GM18868 (cell line): ENCODE measurements at regions not wholly inside any gene's neighbourhood (a gene's known extent, or its start where the extent isn't known, plus 50 kb on each side); places are given as distances from the start of the nearest gene placed in this dataset.

Experiments
- ATAC-seq: cut with Tn5 transposase; IDR thresholded peaks from one replicate; pipeline ENCODE4 v1.9.1; 2021; ENCODE audit warnings: mild to moderate bottlenecking, moderate library complexity; ENCODE audit not compliant: unreplicated experiment

DNA sequence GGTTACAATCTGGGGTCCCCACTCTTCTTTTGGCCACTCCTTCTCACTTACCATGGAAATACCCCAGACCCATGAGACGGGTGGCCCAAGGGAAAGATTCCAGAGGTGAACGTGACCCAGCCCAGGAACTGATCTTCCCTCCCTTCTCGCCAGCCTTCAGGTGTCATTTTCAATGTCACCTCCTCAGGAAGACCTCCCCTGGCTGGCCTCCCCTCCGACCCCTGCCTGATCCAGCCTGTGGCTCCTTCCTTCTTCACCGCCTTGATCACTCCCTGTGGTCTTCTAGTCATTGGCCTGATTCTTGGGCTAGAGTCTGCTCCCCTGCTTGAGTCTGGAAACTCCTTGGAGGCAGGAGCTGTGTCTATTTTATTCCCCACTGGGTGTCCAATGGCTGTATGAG lies 146.1 kb downstream of the SMAD6 start:
- ATAC-seq, result no peak

GRCh38 chr15:66848686-66849392 lies 146.8 kb downstream of the SMAD6 start:
- no peak for ATAC-seq

- ATAC-seq, result no peak
Observed at GRCh38 chr15:66849393-66849745, 147.3 kb downstream of the SMAD6 start.

- ATAC-seq, result no peak
Observed at GRCh38 chr15:66849746-66850077, 147.7 kb downstream of the SMAD6 start.

DNA sequence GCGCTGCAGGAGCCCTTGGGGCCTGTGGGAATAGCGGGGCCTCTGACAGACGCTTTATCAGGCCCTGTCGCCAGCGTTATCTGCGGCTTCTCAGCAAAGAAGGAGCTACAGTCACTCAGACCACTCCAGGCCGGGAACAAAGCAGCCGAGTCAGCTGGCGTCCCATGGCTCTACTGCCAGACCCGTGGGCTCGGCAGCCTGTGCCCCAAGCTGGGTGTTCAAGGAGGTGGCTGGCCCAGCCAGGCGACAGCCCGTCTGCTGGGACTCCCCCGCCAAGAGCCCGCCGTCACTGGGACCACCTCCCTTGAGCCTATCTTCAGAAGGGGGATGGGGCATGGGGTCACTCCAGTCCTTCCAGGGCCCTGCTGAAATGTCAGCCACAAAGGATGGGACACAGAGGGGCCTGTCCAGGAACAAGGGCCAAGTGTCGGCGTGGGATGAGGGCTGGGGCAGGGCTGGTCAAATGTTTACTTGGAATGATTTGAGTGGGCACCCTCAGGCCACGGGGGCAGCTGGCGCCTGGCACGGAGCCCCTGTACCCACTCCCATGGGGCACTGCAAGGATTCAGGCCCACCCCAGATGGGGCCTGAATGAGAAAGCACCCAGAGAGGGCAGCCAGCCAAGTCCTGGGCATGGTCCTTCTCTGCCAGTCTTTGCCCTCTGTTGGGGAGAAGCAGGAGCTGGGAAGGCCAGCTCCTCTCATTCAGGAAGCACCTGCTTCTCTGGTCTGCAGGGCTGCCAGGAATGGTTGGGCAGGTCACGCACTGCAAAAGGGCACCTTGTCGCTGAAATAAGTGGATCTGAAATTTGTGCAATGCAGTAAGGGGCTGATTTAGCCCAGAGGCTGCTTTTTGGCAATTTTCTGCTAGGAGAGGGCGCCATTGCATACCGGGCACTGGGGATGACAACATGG lies 148.3 kb downstream of the SMAD6 start:
- ATAC-seq, result no peak

DNA sequence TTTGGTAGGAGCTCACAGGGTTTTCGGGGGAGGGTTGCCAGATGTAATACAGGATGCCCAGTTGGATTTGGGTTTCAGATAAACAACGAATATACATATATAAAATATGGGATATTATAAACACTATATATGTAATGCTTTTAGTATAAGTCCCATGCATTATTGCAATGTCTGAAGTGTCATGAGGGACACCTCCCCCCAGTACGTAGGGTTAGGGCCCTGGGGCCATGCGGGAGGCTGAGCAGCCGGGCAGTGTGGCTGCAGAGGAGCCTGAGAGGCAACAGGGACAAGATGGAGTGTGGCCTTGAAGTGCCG lies 148.9 kb downstream of the SMAD6 start:
- no peak for ATAC-seq

DNA sequence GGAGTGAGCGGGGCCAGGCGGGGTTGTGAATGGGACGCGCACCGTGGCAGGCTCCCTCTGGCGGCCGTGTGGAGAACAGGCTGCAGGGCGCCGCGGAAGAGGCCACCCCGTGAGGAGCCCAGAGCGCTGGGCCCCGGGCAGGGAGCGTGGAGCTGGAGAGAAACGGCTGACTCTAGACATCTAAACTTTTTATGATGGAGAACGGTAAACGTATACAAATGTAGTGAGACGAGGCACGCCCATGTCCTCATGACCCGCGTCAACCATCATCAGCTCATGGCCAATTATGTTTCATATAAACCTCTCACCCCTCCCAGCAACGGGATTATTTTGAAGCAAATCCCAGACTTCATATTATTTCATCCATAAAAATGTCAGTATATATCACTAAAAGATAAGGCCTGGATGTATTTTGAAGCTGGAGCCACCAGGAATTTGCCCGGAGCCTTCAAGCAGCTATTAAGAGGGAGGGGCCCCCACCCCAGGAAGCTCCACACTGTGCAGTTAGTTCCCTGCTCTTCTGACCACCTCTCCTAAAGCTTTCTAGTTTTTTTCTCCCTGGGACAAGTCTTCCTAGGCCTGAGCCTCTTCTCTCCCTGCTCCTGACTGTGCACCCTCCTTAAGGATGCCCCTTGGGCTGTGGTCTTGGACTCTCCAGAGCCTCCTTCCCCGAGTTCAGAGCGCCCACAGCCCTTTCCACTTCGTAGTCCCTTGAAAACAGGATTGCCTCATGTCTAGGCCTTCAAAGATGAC lies 149.5 kb downstream of the SMAD6 start:
- ATAC-seq, result peak; percentile 74

GRCh38 chr15:66852064-66852905 lies 150.2 kb downstream of the SMAD6 start:
- no peak for ATAC-seq

DNA sequence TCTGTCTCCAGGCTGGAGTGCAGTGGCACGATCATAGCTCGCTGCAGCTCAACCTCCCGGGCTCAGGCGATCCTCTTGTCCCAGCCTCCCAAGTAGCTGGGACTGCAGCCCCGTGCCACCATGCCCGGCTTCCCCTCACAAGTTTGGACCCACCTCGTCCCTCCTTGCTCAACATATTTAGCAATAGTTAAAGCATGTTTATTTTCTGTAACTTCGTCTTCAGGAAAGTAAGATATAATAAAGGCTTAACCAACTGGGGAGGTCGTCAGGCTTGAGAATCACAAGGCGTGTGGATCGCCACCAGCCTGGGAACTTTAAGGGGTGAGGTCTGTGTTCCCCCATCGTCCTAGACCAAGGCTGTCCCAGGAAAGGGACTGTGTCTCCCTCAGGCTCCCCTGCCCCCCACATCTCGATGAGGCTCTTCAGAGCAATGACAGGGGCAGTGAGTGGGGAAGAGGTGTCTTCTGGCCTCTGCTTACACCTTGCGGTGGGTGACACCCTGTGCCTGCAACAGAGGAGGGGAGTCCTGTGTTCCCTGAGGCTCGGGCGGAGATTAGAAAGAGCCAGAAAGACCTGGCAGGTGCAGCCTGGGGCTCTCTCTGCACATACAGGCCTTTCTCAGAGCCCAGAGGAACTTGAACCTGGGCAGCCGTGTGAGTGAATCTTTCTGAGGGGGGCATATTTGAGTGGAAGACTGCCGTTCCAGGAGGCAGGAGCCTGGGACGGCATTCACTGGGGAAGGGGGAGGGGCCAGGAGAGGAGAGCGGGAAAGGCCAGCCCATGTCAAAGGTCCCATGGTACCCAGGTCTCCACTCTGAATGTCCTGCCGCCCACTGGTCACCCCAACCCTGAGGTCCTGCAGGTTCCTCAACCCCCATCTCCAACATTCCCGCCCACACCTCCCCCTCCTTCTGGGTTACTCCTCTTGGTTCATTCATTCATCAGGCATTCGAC lies 152.3 kb downstream of the SMAD6 start:
- no peak for ATAC-seq

- ATAC-seq, result no peak
Observed at GRCh38 chr15:66855041-66855440, 153.0 kb downstream of the SMAD6 start.

DNA sequence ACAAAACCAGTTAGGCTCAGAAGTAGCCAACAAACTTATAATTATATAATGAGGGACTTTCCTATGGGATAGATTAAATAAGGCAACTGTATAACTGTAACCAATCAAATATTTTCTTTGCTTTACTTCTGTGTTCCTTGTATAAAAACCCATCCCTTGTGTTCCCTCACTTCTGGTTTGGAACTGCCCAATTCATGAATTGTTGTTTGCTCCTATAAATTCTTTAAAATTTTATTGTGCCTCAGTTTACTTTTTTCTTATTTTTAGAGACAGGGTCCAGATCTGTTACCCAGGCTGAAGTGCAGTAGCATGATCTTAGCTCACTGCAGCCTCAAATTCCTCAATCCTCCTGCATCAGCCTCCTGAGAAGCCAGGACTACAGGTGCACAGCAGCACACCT lies 155.7 kb downstream of the SMAD6 start:
- ATAC-seq, result no peak

DNA sequence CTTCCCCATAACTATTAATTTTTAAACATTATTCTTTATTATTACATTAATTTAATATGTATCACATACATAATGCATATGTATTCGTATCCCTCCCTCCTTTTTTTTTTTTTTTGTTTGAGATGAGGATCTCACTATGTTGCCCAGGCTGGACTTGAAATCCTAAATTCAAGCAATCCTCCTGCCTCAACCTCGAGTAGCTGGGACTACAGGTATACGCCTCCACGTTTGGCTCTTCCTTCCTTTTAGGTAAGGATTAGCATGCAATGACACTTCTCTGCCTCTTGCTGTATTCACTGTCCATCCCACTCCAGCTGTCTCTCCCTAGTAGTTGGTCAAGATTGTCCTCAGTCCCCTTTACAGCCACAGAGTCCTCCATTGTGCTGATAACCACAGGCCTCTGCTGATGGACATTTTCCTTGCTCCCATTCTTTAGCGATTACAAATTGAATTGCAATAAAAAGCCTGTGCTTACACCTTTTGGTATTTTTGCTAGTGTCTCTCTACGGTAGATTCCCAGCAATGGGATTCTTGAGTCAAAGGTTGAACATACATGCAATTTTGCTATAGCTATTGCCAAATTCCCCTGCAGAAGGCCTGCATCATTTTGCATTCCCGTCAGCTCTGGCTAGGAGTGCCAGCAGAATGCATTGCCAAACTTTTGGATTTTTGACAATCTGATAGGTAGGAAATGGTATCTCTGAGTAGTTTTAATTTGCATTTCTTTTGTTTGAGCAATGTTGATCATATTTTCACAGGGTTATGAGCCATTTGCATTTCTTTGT lies 156.6 kb downstream of the SMAD6 start:
- no peak for ATAC-seq

- ATAC-seq, result no peak
Observed at GRCh38 chr15:66859688-66860253, 157.7 kb downstream of the SMAD6 start.

DNA sequence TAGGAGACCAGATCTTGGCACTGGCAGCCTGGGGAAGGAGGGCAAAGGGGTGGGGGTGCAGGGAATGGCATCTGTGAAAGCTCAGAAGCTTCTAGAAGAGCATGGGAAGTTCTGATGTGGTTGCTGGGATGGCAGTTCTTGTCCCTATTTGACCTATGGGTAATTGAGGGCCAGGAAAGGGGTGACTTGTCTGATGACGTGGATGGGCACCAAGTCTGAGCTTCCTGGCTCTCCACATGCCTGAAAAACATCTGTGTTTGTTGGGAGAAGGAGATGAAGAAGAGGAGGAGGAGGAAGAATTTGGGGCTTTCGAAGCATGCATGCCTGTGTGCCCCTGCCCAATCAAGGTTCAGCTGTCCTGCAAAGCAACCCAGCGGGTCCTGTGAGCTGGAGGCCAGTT lies 158.8 kb downstream of the SMAD6 start:
- no peak for ATAC-seq

- ATAC-seq, result no peak
Observed at GRCh38 chr15:66862111-66862939, 160.3 kb downstream of the SMAD6 start.

GRCh38 chr15:66862940-66863335 lies 160.9 kb downstream of the SMAD6 start:
- peak; percentile 60 for ATAC-seq

DNA sequence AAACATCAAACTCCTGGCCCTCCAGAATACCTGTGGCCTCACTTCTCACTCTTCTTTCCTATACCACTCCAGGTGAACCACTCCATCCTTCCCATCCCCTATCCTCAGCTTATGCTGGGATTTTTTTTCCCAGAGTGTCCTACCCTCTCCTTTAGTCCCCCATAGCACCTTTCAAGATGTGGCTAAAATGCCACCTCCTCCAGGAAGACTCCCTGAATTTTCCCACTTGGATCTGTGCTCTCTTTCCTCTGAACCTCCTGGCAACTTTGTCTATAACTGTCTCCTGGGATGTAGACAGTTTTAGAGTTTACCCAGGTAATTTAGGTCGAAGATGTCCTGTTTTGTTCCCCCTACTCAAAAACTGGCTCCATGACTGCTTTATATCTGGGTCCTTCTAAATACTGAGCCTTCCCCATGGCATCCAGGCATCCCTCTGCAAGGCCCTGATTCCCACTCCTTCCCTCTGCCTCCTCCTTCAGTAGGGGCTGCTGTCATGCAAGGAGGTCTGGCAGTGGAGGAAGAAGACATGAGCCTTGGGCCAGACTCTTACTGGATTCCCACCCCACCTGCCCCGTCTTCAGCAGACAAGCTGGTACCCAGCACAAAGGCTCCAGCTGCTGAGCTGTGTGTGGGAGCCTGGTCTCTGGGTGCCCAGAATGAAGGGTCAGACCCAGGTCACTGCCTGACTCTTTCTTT lies 161.5 kb downstream of the SMAD6 start:
- no peak for ATAC-seq
